Activated CD4-positive, alpha-beta T cell treated with anti-CD3 and anti-CD28 coated beads, Interleukin-2, amount 10 ng/mL, durations not matched to agents 7 days and 5 days (primary cell): ENCODE measurements at regions not wholly inside any gene's neighbourhood (a gene's known extent, or its start where the extent isn't known, plus 50 kb on each side); places are given as distances from the start of the nearest gene placed in this dataset.
"Not testable (repeated sequence)": the region's sequence is repeated elsewhere in the genome, so short reads cannot be mapped to it uniquely, and the experiment has no call there.

ENCODE experiments used
- CTCF ChIA-PET: fragments of 350-600 bp; sonication (Branson Sonifier 250); formaldehyde crosslinking; loops from one replicate; lab custom pipeline; 2021; ENCODE audit warnings: antibody characterized with exemption; lab: Charles Lee
- POLR2A ChIA-PET: fragments of 350-600 bp; sonication (Branson Sonifier 250); formaldehyde crosslinking; loops from one replicate; lab custom pipeline; 2021; ENCODE audit warnings: antibody characterized with exemption; lab: Charles Lee
- DNase-seq: peaks from one replicate; pipeline ENCODE4 v3.0.0-alpha.2; 2020
- H3K27ac Mint-ChIP-seq: one replicate; pipeline ENCODE4 v1.8.0; 2021; ENCODE audit warnings: mild to moderate bottlenecking, moderate library complexity, mixed read lengths
- H3K27me3 Mint-ChIP-seq: one replicate; pipeline ENCODE4 v1.8.0; 2021; ENCODE audit warnings: mixed read lengths
- H3K36me3 Mint-ChIP-seq: one replicate; pipeline ENCODE4 v1.8.0; 2021; ENCODE audit warnings: low read depth, mixed read lengths
- H3K4me1 Mint-ChIP-seq: one replicate; pipeline ENCODE4 v1.8.0; 2021; ENCODE audit warnings: mixed read lengths
- H3K4me3 Mint-ChIP-seq: one replicate; pipeline ENCODE4 v1.8.0; 2021; ENCODE audit warnings: mild to moderate bottlenecking, moderate library complexity, mixed read lengths
- H3K9me3 Mint-ChIP-seq: one replicate; pipeline ENCODE4 v1.8.0; 2021; ENCODE audit warnings: mixed read lengths

DNA sequence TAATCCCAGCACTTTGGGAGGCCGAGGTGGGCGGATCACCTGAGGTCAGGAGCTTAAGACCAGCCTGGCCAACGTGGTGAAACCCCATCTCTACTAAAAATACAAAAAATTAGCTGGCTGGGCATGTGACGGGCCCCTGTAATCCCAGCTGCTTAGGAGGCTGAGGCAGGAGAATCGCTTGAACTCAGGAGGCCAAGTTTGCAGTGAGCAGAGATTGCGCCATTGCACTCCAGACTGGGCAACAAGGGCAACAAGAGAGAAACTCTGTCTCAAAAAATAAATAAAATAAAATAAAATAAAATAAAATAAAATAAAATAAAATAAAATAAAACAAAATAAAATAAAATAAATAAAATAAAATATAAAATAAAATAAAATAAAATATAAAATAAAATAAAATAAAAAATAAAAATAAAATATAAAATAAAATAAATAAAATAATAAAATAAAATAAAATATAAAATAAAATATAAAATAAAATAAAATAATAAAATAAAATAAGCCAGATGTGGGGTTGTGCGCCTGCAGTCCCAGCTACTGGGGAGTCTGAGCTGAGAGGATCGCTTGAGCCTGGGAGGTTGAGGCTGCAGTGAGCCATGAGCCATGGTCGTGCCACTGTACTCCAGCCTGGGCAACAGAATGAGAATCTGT, 49.8 kb upstream of the ITGB1 start:
- POLR2A ChIA-PET, H3K4me3 Mint-ChIP-seq, DNase-seq, H3K36me3 Mint-ChIP-seq, H3K27me3 Mint-ChIP-seq, H3K9me3 Mint-ChIP-seq, H3K27ac Mint-ChIP-seq: not testable (repeated sequence)
- peaks cover 52% of the 10 kb centered on the region for H3K4me1 Mint-ChIP-seq
- CTCF ChIA-PET, result interaction anchor here (1.1 to 1.5 kb wide), 3 partner anchors 27 to 617 kb away, joined by 3 to 5 read pairs (median 3); no protein-coding TSS in a partner anchor
